GM18951 (cell line): ENCODE measurements at regions not wholly inside any gene's neighbourhood (a gene's known extent, or its start where the extent isn't known, plus 50 kb on each side); places are given as distances from the start of the nearest gene placed in this dataset.
"Not testable (repeated sequence)": the region's sequence is repeated elsewhere in the genome, so short reads cannot be mapped to it uniquely, and the experiment has no call there.

Experiments used
- POLR2A ChIP-seq: IDR thresholded peaks from 4 replicates; pipeline ENCODE4 v1.6.1; 2011; ENCODE audit warnings: mild to moderate bottlenecking; ENCODE audit not compliant: insufficient read length, insufficient read depth; ENCODE audit errors: extremely low read depth
- in situ Hi-C: fragments of 300-500 bp; cut with MboI; formaldehyde crosslinking; loops from one replicate; pipeline ENCODE4 v1.12.0; 2022; ENCODE audit warnings: low sequenced_read_pairs, mixed read lengths, inconsistent platforms; ENCODE audit not compliant: unreplicated experiment

DNA sequence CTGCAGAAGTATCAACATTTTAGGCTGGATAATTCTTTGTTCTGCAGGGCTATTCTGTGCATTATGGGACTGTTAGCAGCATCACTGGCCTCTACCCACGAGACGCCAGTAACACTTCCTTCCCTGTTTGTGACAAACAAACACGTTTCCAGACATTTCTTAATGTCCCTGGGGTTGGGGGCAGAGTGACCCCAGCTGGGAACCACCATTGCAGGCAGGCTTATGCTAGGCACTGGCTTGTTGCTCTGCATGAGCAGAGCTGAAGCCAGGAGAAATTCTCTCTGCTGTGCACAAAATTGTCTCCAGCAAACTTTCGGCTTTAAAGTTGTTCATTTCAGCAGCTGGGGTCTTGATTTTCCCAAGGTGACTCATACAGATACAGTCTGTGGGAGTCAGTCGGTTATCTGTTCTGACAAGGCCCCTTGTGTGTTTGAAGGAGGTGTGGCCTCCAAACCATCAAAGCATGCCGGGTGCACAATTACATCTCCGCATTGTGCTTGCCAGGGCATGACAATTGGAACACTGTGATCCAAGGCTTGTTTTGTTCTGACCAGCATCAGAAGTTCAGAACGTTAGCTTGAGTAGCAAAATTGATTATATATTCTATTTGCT is 156.4 kb upstream of the BOD1L1 start:
- in situ Hi-C loops = no loop called here
- no peak for TF ChIP-seq POLR2A

DNA sequence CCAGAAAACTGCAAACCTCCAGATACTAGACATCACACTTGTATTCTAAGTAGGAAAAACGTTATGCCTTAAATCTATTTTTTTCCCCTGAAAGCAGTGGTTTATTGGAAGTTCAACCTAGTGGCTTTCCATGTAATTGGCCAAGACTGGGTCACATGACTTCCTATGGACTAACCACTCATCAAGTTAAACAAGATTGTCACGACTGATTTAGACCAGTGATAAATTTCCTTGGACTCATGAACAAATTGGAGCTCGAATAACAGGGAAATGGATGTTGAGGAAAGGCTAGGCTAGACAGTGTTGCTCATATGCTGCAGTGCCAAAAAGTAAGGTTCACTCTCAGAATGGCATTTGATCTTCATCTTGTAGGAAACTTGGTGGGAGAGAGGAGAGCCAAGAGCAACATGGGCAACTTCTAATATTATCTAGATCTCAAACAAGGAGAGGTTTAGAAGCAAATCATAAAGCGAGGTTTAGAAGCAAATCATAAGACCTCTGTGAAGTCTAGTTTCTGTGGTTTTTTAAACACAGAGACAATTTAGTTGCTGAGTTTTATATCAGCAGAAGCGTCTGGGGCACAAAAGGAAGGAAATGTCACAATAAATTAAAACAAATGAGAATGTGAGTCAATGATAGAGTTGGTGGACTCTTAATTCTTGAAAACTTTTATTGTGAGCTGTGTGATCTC is 165.6 kb upstream of the BOD1L1 start:
- TF ChIP-seq POLR2A = no peak
- in situ Hi-C loops = no loop called here

DNA sequence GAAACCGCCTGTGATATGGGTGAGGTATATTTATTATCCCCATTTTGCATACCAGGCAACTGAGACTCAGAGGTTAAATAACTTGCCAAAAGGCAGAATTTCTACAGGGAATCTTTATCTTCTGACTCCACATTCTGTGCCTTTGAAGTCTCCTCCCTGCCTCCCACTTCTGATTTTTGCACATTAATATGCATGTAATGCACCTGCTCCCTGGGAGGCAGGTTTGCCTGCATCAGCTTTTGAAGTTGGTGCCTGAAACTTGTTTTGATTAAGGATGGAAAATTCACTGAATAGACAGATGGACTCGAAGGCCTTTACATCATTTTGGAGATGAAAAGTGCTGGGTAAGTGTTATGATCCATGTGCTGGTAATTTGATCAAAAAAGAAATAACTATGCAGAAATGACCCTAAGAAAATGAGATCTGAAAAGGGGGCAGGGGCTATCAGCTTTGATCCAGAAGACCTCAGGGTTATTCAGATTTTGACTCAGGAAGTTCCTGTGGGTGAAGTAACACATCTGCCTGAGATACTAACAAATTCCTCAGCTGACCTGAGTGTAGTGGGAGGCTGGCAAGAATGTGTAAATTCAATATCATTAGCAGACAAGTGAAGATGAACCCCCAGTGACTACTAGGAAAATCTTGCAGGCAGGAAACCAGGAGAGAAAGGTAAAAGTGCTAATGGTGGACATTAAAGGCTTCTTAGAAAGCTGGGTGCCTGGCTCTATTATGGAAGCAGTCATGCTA is 167.5 kb upstream of the BOD1L1 start:
- no peak for TF ChIP-seq POLR2A
- in situ Hi-C loops = no loop called here

DNA sequence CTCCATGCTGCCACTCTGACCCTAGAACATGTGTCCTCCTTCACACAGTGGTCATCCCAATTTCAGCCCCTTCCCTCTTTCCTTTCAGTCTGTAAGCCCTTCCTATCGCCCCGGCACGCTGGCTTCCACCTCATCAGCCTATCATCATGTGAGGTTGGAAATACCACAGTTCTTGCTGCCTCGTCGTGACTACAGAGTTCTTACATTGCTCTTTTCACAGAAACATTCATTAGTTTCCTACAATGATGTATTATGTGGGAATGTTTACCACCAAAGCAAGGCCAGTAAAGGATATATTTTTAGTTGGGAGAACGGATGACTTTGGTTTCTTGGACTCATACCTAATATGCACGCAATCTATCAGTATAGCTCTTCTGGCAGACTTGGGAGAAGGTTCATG is 169.5 kb upstream of the BOD1L1 start:
- no peak for TF ChIP-seq POLR2A
- in situ Hi-C loops = no loop called here

DNA sequence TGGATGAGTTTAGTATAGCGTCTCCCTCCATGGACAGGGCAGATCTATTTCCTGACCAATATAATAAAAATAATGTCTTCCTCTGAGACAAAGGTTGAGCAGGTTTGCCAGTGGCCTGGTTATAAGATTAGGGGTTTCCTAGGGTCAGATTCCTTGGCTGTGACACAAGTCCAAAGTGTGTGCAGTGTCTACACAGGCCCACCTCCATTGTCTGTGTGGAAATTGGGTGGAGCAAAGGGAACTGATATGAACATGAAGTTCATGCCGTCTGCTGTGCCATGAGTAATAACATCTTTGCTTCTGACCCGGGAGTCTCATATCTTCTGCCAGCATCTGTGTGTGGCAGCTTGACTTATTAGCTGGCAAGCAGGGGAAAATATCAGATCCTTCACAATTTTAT is 187.7 kb upstream of the BOD1L1 start:
- no peak for TF ChIP-seq POLR2A
- in situ Hi-C loops = no loop called here

DNA sequence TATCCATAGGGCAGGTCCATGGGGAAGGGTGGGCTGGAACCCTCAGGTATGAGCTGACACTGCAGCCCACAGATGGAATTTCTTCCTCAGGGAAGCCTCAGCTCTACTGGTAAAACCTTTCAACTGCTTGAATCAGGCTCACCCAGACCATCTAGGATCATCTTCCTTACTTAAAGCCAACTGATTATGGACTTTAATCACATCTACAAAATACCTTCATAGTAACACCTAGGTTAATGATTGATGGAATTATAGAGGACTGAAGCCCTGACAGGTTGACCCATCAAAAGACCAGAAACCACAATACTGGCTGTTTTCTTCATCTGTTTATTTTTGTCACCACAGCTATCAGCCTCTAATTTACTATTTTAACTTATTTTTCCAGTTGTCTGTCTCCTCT is 188.9 kb upstream of the BOD1L1 start:
- no peak for TF ChIP-seq POLR2A
- in situ Hi-C loops = no loop called here

DNA sequence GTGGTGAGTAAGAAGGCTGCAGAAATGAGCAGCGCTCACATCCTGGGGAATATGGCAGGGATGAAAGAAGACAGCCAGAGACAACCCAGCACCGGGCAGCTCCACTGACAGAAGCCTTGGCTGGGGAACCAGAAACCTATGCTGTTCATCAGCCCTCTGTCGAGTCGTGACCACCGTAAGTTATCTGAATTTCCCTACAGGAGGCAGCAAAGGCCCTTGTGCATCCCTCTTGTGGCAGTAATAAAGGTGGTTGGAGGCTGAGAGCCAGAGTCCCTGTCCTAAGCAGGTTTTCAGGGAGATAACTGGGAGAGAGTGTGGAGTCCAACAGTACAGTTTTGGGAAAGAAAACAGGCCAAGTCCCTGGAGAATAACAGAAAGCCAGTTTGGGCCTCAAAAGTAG is 194.0 kb upstream of the BOD1L1 start:
- in situ Hi-C loops = no loop called here
- TF ChIP-seq POLR2A = no peak

DNA sequence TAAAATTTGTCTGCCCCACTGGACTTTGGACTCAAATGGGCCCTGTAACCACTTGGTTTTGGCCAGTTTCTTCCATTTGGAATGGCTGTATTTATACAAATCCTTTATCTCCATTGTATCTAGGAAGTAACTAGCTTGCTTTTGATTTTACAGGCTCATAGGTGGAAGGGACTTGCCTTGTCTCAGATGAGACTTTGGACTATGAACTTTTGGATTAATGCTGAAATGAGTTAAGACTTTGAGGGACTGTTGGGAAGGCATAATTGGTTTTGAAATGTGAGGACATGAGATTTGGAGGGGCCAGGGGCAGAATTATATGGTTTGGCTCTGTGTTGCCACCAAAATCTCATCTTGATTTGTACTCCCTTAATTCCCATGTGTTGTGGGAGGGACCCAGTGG is 198.3 kb upstream of the BOD1L1 start:
- in situ Hi-C loops = not testable (repeated sequence)

DNA sequence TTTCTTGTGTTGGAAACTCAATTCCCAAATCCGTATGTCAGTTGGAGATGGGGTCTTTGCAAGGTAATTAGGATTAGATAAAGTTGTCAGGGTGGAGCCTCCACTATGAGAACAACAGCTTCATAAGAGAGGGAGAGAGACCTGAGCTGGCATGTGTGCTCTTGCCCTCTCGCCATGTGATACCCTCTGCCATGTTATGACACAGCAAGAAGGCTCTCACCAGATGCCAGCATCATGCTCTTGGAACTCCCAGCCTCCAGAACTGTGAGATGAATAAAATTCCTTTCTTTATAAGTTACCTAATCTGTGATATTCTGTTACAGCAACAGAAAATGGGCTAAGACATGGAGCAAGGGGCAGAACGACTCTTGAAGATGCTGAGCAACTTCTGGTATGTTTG is 201.9 kb upstream of the BOD1L1 start:
- TF ChIP-seq POLR2A = no peak
- in situ Hi-C loops = no loop called here

DNA sequence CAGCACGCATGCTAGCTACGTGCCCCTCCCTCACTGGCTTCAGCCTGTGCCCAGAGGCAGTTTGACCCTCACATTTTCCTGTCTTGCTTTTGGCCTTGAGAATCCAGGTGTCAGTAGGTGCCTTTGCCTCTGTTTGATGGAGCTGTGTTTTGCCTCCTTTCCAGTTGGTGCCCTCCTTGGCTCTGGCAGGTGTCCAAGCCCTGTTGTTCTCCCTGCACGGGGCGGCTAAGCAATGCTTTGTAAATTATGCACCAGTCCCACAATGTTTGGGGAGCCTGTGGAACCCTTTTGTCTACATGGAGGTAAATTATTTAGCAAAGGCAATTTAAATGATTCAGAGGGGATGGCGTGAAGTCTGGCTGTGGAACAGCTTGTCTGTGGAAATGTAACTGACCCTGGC is 202.9 kb upstream of the BOD1L1 start:
- no peak for TF ChIP-seq POLR2A
- in situ Hi-C loops = no loop called here

DNA sequence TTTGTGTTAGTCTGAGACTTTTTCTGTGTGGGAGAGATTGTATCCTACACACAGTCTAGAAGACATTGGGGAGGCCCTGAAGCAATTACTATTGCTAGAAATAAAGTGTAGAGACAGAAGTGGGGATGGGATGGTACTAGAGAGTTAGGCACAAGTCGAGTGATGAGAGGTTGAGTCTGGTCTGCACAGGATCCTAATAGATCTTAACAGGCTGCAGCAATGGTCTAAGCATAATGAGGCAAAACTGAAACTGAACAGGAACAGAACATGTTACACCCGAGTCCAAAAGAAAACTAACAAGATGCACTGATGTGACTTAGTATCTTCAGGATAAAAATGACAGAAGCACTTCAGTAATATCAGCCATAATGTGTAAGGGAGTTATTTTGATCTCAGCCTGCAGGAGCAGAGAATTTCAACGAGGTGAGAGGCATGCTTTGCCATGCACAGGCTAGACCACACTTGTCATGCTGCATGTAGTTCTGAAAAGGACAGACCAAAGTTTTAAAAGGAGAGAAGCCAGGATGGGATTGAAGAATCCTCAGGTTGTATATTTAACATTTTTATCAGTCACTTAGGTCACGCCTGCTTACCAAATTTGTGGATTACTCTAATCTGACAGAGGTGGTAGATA is 205.8 kb upstream of the BOD1L1 start:
- no peak for TF ChIP-seq POLR2A
- in situ Hi-C loops = no loop called here

DNA sequence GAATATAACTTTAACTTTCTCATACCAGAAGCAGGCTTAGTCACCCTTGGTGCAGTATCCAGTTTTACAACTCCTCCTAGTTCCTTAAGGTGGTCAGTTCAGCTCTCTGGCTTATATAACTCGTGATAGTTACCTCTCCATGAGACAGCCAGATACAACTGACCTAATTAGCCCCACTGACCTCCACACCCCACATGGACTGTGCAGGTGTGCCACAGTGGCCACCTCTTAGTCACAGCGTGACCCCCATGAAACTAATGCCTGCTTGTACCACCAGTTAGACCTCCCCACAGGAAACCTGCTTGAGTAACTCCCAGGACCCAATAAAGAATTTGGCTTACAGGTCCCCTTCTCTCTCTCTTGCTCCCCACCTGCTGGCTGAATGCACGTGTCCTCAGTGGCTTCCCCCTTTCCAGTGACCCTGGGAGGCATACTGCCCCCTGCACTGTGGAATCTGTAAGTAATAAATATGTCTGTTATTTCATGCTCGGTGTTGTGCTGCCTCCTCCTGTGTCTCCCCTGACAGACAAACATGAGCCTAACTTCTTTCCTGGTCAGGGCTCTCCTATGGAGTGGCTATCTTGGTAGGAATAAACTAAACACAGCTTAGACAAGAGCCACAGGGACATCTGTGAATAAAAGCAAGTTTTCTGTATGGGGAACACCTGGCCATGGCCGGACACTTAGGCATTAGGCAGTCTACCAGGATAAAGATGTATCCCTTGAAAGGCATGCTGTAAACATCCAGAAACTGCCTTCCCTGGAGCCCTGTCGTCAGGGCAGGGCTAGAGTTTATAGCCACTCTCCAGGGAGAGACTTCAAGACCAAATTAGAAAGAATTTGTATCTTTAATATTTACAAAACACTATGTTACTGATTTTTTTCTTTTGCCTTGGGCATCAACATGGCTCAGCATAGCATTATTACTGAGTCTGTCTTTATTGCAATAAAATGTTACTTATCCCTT is 209.7 kb upstream of the BOD1L1 start:
- in situ Hi-C loops = no loop called here
- TF ChIP-seq POLR2A = no peak
